Liver (tissue), 3 donors: ENCODE measurements at regions not wholly inside any gene's neighbourhood (a gene's known extent, or its start where the extent isn't known, plus 50 kb on each side); places are given as distances from the start of the nearest gene placed in this dataset.

ENCODE experiments used
- ATF3 ChIP-seq: IDR thresholded peaks from 2 replicates; pipeline ENCODE4 v1.6.1; 2016; ENCODE audit warnings: antibody characterized with exemption
- CTCF ChIP-seq: fragments of 150-350 bp; IDR thresholded peaks from 2 replicates; pipeline ENCODE4 v1.5.1; 2017; ENCODE audit warnings: improper control_type of control experiment, low read depth, low read length; ENCODE audit not compliant: missing input control
- RAD21 ChIP-seq, 2 donors: IDR thresholded peaks; 2 replicates each; pipeline ENCODE4 v1.6.1; 2016; ENCODE audit warnings: antibody characterized with exemption in 2 of 2, mild to moderate bottlenecking in 2 of 2
- REST ChIP-seq: IDR thresholded peaks from 2 replicates; pipeline ENCODE4 v1.6.1; 2016; ENCODE audit warnings: antibody characterized with exemption, mild to moderate bottlenecking
- SP1 ChIP-seq: IDR thresholded peaks from 2 replicates; pipeline ENCODE4 v1.6.1; 2018; ENCODE audit warnings: antibody characterized with exemption, mild to moderate bottlenecking
- TAF1 ChIP-seq: conservative IDR thresholded peaks from 2 replicates; pipeline ENCODE4 v1.6.1; 2016; ENCODE audit warnings: antibody characterized with exemption, mild to moderate bottlenecking
- YY1 ChIP-seq: IDR thresholded peaks from 2 replicates; pipeline ENCODE4 v1.6.1; 2016; ENCODE audit warnings: antibody characterized with exemption, mild to moderate bottlenecking
- ZBTB33 ChIP-seq: IDR thresholded peaks from 2 replicates; pipeline ENCODE4 v1.6.1; 2016; ENCODE audit warnings: antibody characterized with exemption
- donor health status: healthy.
- donor health status: healthy.

GRCh38 chr2:155100261-155100660 lies 401.8 kb downstream of the KCNJ3 start:
- TF ChIP-seq CTCF = no peak
- TF ChIP-seq SP1 = no peak
- no peak for TF ChIP-seq REST
- TF ChIP-seq YY1 = no peak
- TF ChIP-seq ATF3 = no peak
- no peak for TF ChIP-seq TAF1
- no peak for TF ChIP-seq RAD21 (IDR thresholded peaks at IDR 0.05)
- no peak for TF ChIP-seq ZBTB33
